WERI-Rb-1 (cell line): ENCODE measurements at regions not wholly inside any gene's neighbourhood (a gene's known extent, or its start where the extent isn't known, plus 50 kb on each side); places are given as distances from the start of the nearest gene placed in this dataset.

Experiments used
- DNase-seq: peaks from one replicate; pipeline ENCODE4 v3.0.0-alpha.2; 2020
- H3K27ac ChIP-seq: fragments of 250-450 bp; sonication (Bioruptor Pico); 2 replicates; pipeline ENCODE4 v1.5.1; 2020; ENCODE audit warnings: mild to moderate bottlenecking, moderate library complexity
- H3K27me3 ChIP-seq: fragments of 250-450 bp; sonication (Bioruptor Pico); 2 replicates; pipeline ENCODE4 v1.5.1; 2021; ENCODE audit warnings: mild to moderate bottlenecking, low read depth, moderate library complexity; ENCODE audit not compliant: insufficient read depth, severe bottlenecking
- H3K36me3 ChIP-seq: fragments of 250-450 bp; sonication (Bioruptor Pico); 2 replicates; pipeline ENCODE4 v1.5.1; 2020; ENCODE audit warnings: mild to moderate bottlenecking, moderate library complexity
- H3K4me3 ChIP-seq: 2 replicates; pipeline ENCODE4 v1.5.1; 2011; ENCODE audit warnings: low read depth, mild to moderate bottlenecking, control low read depth, low read length
- H3K9me3 ChIP-seq: fragments of 250-450 bp; sonication (Bioruptor Pico); 2 replicates; pipeline ENCODE4 v1.5.1; 2021; ENCODE audit warnings: mild to moderate bottlenecking, moderate library complexity; ENCODE audit not compliant: severe bottlenecking
- CTCF ChIP-seq: IDR thresholded peaks from 2 replicates; pipeline ENCODE4 v1.5.1; 2011; ENCODE audit warnings: low read depth, mild to moderate bottlenecking, control low read depth, inconsistent platforms, low read length

DNA sequence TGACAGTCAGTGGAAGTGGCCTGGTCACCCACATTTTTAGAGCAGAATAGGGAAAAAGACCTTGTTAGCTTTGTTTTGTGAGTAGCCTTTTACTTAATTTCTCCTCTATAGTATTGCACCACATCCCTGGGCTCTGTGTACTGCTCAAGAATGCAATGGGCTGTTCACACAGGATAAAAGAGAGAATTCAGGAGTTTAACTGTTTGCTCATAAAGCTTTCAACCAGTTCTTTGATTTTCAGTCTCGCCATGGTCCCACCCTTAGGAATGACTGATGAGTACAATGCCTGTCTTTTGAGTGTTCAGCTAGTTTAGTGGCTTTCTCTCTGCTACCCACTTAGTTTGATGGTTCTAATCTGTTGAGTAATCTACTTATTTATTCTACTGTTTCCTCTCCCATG lies 129.7 kb downstream of the PLG start:
- TF ChIP-seq CTCF: no peak
- H3K4me3 ChIP-seq: no peak overlapping the region
- peaks cover 15% of the 10 kb centered on the region for H3K27me3 ChIP-seq
- H3K36me3 ChIP-seq: no peaks in the 10 kb centered on the region
- H3K9me3 ChIP-seq: no peaks in the 10 kb centered on the region
- no peak for DNase-seq
- H3K27ac ChIP-seq: no peak overlapping the region

DNA sequence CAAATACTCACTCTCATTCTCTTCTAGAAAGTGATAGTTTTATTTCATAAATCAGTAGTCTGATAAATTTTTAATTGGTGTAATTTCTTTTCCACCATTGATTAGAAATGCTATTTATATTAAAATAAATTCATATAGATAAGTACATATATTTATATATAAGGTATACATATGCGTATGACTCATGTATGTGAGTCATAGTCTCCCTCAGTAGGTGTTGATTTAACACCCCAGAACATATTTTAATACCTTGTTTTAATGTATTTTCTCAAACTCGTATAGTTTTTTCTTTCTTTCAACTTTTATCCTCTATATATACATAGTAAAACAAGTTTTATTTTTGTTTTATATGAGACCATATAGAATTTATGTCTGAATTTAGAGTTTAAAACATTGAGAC lies 130.4 kb downstream of the PLG start:
- no peaks in the 10 kb centered on the region for H3K36me3 ChIP-seq
- no peaks in the 10 kb centered on the region for H3K9me3 ChIP-seq
- peaks cover 15% of the 10 kb centered on the region for H3K27me3 ChIP-seq
- DNase-seq: no peak
- H3K27ac ChIP-seq: no peak overlapping the region
- TF ChIP-seq CTCF: no peak
- no peak overlapping the region for H3K4me3 ChIP-seq

DNA sequence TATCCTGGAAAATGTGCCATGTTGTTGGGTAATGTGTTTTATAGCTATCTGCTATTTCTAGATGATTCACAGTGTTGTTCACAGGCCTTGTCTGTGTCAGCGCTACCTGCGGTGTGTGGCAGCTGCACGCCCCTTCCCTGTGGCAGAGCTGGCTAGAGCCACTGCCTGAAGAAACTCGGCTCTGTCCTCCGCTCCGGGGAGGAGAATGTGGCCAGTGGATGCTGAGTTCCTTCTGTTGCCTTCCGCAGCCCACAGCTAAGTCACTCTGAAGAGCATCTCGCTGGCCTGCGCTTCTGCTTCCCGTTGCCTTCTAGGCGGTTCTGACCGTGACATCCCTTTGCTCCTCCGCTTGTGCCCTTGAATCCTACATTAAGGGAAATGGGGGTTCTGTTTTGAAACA lies 135.1 kb downstream of the PLG start:
- Histone ChIP-seq H3K36me3 (no peaks in the 10 kb centered on the region), H3K4me3 (no peak overlapping the region), H3K27ac (no peak overlapping the region), H3K27me3 (peaks cover 5% of the 10 kb centered on the region), H3K9me3 (no peaks in the 10 kb centered on the region)
- no peak for DNase-seq
- TF ChIP-seq CTCF: no peak

DNA sequence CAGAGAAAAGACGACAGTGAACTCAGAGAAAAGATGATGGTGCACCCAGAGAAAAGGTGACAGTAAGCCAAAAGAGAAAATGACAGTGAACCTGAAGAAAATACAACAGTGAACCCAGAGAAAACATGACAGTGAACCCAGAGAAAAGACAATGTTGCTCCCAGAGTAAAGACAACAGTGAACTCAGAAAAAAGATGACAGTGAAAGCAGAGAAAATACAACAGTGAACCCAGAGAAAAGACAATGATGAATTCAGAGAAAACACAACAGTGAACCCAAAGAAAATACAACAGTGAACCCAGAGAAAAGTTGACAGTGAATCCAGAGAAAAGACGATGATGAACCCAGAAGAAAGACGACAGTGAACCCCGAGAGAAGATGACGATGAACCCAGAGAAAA lies 140.5 kb upstream of the MAP3K4 start:
- H3K36me3 ChIP-seq: no peaks in the 10 kb centered on the region
- no peaks in the 10 kb centered on the region for H3K9me3 ChIP-seq
- peaks cover 8% of the 10 kb centered on the region for H3K27me3 ChIP-seq
- H3K4me3 ChIP-seq: no peak overlapping the region
- TF ChIP-seq CTCF: no peak
- DNase-seq: no peak
- H3K27ac ChIP-seq: no peak overlapping the region

DNA sequence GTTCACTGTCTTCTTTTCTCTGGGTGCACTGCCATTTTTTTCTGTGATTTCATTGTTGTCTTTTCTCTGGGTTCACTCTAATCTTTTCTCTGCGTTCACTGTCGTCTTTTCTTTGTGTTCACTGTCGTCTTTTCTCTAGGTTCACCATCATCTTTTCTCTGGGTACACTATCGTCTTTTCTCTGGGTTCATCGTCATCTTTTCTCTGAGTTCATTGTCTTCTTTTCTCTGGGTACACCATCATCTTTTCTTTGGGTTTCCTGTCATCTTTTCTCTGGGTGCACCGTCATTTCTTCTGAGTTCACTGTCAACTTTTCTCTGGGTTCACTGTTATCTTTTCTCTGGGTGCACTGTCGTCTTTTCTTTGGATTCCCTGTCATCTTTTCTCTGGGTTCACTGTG lies 137.6 kb upstream of the MAP3K4 start:
- no peak for TF ChIP-seq CTCF
- no peak overlapping the region for H3K4me3 ChIP-seq
- no peak for DNase-seq

GRCh38 chr6:160858886-160859285 lies 132.7 kb upstream of the MAP3K4 start:
- Histone ChIP-seq H3K36me3 (no peaks in the 10 kb centered on the region), H3K4me3 (no peak overlapping the region), H3K27me3 (peaks cover 8% of the 10 kb centered on the region), H3K9me3 (no peaks in the 10 kb centered on the region), H3K27ac (no peak overlapping the region)
- TF ChIP-seq CTCF: no peak
- no peak for DNase-seq

More for the DNA sequence above, 137.6 kb upstream of the MAP3K4 start:
- H3K36me3 ChIP-seq: no peaks in the 10 kb centered on the region
- no peak overlapping the region for H3K27ac ChIP-seq
- H3K9me3 ChIP-seq: no peaks in the 10 kb centered on the region
- H3K27me3 ChIP-seq: peaks cover 7% of the 10 kb centered on the region
